Erythroblast (primary cell): ENCODE measurements at regions not wholly inside any gene's neighbourhood (a gene's known extent, or its start where the extent isn't known, plus 50 kb on each side); places are given as distances from the start of the nearest gene placed in this dataset.

Source experiments
- DNase-seq, 2 experiments: peaks; one replicate each; lab custom pipeline; 2025; lab: John Stamatoyannopoulos, UW
- GATA1 ChIP-seq: IDR thresholded peaks from 2 replicates; pipeline ENCODE4 v1.6.1; 2011; ENCODE audit warnings: low read depth, mild to moderate bottlenecking, control low read depth, low read length, moderate library complexity
- POLR2A ChIP-seq: IDR thresholded peaks from 2 replicates; pipeline ENCODE4 v1.6.1; 2011; ENCODE audit warnings: mild to moderate bottlenecking, low read length

- DNase-seq, result no peak
- TF ChIP-seq GATA1 (no peak), POLR2A (no peak)
Observed at GRCh38 chr12:24711056-24712008, 237.6 kb downstream of the BCAT1 start.

DNA sequence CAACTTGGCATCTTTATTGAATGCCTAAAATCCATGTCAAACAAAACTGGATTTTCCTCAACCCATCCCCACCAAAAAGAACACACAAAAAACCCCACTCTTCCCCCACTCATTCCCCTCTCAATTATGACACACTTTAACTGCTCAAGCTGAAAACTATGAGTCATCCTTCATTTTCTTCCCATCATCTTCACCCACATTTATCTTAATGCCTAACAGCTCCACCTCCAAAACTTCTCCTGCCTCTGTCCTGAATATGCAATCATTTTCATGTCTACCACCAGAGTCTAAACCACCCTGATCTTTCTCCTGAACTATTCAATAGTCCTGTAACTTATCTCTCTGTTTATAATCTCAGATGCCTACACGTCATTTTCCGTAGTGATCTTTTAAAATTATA lies 239.7 kb downstream of the BCAT1 start:
- TF ChIP-seq GATA1 (no peak), POLR2A (no peak)
- peak in 1 of 2 experiments; percentile 7 for DNase-seq

DNA sequence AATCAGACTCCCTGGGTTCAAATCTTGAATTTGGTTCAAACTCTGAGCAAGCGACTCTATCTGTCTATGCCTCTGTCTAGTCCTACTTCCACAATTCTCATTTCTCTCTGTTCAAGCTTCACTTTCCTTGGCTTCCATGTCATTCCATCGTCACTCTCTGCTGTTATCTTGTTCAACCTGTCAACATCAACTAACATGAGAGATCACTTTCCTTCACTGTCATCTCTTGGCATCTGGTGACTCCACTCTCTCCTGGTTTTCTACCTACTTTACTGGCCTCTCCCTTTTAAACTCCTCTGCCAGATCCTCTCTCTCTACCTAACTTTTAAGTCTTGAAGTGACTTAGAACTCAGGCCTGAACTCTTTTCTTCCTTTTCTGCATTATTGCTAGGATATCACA lies 240.2 kb downstream of the BCAT1 start:
- TF ChIP-seq GATA1 (no peak), POLR2A (no peak)
- no peak for DNase-seq

DNA sequence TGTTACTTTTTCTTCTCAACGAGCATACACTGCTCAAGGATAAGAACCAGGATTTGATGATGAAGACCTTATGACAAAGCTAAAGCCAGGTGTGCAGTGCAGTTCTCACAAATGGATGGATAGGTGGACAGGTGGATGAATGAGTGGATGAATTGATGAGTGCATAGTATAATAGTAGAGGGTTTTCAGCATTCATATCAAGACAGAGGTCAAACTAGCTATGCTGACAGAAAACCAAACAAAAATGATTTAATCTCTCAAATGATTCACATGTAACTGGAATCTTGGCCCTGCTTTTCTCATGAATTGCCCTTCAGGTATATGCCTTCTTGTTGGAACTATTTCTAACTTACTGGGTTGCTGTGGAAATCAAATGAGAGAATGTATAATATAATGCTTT lies 240.9 kb downstream of the BCAT1 start:
- TF ChIP-seq GATA1, result no peak
- TF ChIP-seq POLR2A, result no peak

GRCh38 chr12:24707334-24707733 lies 241.6 kb downstream of the BCAT1 start:
- no peak for DNase-seq
- TF ChIP-seq POLR2A, result no peak
- no peak for TF ChIP-seq GATA1

More for the DNA sequence above, 240.9 kb downstream of the BCAT1 start:
- no peak for DNase-seq

- TF ChIP-seq POLR2A (no peak), GATA1 (no peak)
- no peak for DNase-seq
Observed at GRCh38 chr12:24705741-24706358, 243.1 kb downstream of the BCAT1 start.

DNA sequence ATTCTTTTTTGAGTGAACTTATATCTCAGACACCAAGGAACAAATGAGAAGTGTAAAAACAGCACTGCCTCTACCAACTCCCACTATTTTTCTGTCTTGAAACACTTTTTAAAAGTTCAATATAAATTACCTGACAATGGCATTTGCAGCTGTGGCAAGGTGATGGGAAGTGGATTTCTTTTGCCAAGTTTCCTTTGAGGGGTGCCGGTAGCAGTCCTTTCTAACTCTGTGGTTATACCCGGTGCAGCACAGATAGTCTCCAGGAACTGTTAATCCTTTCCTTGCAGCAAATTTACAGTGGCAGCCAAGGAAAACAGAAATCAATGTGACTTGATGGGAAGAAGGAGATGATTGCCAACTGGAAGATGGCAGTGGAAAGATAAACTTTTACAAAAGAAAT lies 243.7 kb downstream of the BCAT1 start:
- TF ChIP-seq GATA1 (no peak), POLR2A (no peak)
- DNase-seq, result no peak

- DNase-seq, result no peak
- TF ChIP-seq GATA1 (no peak), POLR2A (no peak)
Observed at GRCh38 chr12:24701343-24701742, 247.6 kb downstream of the BCAT1 start.

- no peak for DNase-seq
- TF ChIP-seq POLR2A (no peak), GATA1 (no peak)
Observed at GRCh38 chr12:24698972-24699371, 249.9 kb downstream of the BCAT1 start.

GRCh38 chr12:24697769-24698168 lies 251.1 kb downstream of the BCAT1 start:
- TF ChIP-seq GATA1 (no peak), POLR2A (no peak)
- no peak for DNase-seq

GRCh38 chr12:24697295-24697694 lies 251.6 kb downstream of the BCAT1 start:
- no peak for DNase-seq
- TF ChIP-seq GATA1 (no peak), POLR2A (no peak)

DNA sequence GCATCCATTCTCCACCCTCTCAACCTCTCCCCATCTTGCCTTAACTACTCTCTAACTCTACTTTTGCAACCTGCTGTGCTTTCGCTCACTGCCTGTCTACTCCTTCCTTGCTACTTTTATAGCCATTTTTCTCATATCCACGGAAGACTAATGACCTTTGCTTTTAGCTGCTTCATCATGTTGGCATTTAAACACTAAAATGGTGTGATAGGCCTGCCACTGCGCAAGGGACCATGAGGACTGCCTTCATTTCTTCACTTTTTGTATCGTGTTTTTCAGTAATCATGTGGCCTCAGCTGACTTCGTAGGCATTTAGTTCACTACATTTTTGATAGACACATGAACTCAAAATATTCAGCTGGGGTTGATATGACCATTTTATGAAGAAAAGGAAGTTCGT lies 252.1 kb downstream of the BCAT1 start:
- DNase-seq, result no peak
- no peak for TF ChIP-seq GATA1
- no peak for TF ChIP-seq POLR2A

DNA sequence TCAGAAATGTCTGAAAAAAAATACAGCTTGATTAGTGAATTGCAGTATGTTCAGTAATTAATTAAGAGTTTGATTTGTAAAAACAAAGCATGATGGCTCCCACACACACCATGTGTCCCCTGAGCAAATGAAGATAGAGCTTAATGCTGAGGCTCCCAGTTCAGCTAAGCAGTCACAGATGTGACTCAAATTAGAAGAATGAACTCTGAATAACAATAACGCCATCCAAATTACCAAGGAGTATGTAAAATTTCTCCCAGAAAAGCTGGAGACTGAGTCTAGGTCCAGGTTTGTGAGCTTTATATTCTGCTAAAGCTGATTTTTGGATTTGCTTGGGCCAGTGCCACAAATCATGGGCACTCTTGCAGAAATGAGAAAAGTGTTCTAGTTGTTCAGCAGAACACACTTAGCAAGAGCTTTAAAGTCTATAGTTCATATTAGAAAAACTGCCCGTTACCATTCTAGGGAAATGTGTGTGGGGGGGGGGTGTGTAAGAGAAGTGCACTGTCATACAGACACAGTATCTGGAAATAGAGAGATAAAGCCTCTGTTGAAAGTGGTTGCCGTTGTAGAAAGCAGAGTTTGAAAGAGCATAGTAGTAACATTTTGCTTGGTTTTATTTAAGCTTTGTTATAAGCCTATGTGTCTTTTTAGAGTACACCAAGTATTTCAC lies 253.1 kb downstream of the BCAT1 start:
- TF ChIP-seq POLR2A, result no peak
- peak; percentile 63 to 73 for DNase-seq

DNA sequence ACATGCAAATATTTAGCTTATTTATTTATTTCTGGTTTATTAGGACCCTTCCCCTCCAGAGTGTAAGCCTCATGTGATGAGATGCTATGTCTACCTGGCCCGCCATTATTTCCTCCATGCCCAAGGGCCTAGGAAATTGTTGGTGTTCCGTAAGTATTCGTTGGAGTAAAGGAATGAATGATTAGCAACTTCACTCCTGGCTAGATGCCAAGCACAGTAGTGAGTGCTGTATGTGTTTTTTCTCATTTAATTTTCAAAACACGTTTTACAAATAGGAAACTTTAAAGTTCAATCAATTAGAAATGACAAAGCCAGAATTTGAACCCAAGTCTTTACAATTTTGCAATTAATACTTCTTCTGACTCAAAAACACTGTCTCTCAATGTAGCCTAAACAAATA lies 253.8 kb downstream of the BCAT1 start:
- TF ChIP-seq GATA1, result no peak
- no peak for TF ChIP-seq POLR2A
- DNase-seq, result no peak

GRCh38 chr12:24688601-24689000 lies 260.3 kb downstream of the BCAT1 start:
- no peak for DNase-seq
- TF ChIP-seq GATA1 (no peak), POLR2A (no peak)

DNA sequence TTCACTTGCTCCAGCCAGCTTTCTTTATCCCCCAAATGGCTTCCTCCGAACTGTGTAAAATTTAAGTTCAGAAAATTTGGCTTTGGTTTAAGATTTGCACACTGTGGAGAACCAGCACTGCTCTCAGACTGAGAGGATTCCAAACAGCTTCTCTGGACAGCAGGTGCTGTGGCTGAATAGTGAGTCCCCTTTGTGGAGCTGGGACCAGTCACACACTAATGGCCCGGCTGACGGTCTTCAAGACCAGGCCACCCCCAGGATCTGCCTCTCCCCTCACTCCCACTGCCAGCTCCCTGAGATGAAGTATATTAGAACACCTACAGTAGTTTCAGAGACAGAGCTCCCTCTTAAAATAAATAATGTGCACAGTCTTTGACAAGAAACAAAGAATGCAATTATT lies 267.3 kb downstream of the BCAT1 start:
- DNase-seq, result no peak
- TF ChIP-seq GATA1, result no peak
- no peak for TF ChIP-seq POLR2A
